ENCODE measurements at regions not wholly inside any gene's neighbourhood (a gene's known extent, or its start where the extent isn't known, plus 50 kb on each side); places are given as distances from the start of the nearest gene placed in this dataset.

DNA sequence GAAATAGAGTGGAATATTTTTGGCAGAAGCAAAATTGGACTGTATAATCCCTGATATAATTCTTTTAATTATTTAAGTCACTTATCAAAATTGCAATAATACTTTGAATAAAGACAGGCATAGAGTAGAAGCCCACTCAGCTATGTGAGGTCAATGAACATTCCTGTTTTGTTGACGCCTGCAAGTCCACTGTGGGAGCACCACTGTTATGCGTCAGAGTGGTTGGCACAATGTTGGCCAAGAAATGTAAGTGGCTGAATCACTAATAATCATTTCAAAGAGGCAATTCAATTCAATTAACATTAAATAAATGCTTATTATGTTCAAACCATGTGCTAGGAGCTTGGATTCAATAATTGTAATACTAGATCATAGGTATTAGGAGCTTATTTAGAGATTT, 221.0 kb downstream of the SPCS3 start:
- Mint-ChIP-seq H3K36me3 (ENCODE audit: low read depth) (no peaks in the 10 kb centered on the region), H3K9me3 (no peaks in the 10 kb centered on the region), H3K4me3 (no peak overlapping the region), H3K27ac (peak overlapping the region; percentile 10), H3K27me3 (ENCODE audit: insufficient read depth) (no peaks in the 10 kb centered on the region), H3K4me1 (no peaks in the 10 kb centered on the region)
- WGBS, 2 experiments (ENCODE audit: insufficient coverage in 1 of 2, insufficient read length in 1 of 2) = 91 to 100% methylated on average over 1 to 2 of the region's 2 CpGs
- H3K27me3 ChIP-seq (ENCODE audit: control insufficient read depth, insufficient read depth, low read length, poor library complexity, severe bottlenecking) = no peaks in the 10 kb centered on the region
- no peaks in the 10 kb centered on the region for H3K36me3 ChIP-seq (ENCODE audit: control insufficient read depth, insufficient read depth, low read length)
- H3K9ac ChIP-seq (ENCODE audit: extremely low read depth, low read length, poor library complexity, severe bottlenecking) = no peak overlapping the region
- H3K27ac ChIP-seq (ENCODE audit: low read depth, low read length) = no peak overlapping the region
- H3K9me3 ChIP-seq (ENCODE audit: control insufficient read depth, low read length) = no peaks in the 10 kb centered on the region
- no peaks in the 10 kb centered on the region for H3K4me1 ChIP-seq (ENCODE audit: control insufficient read depth, insufficient read depth, low read length)
- TF ChIP-seq, protein P1, sequence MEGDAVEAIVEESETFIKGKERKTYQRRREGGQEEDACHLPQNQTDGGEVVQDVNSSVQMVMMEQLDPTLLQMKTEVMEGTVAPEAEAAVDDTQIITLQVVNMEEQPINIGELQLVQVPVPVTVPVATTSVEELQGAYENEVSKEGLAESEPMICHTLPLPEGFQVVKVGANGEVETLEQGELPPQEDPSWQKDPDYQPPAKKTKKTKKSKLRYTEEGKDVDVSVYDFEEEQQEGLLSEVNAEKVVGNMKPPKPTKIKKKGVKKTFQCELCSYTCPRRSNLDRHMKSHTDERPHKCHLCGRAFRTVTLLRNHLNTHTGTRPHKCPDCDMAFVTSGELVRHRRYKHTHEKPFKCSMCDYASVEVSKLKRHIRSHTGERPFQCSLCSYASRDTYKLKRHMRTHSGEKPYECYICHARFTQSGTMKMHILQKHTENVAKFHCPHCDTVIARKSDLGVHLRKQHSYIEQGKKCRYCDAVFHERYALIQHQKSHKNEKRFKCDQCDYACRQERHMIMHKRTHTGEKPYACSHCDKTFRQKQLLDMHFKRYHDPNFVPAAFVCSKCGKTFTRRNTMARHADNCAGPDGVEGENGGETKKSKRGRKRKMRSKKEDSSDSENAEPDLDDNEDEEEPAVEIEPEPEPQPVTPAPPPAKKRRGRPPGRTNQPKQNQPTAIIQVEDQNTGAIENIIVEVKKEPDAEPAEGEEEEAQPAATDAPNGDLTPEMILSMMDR (conservative IDR thresholded peaks at IDR 0.05) = no peak
- H3K4me3 ChIP-seq (ENCODE audit: low read length) = no peak overlapping the region
- no peak for DNase-seq

DNA sequence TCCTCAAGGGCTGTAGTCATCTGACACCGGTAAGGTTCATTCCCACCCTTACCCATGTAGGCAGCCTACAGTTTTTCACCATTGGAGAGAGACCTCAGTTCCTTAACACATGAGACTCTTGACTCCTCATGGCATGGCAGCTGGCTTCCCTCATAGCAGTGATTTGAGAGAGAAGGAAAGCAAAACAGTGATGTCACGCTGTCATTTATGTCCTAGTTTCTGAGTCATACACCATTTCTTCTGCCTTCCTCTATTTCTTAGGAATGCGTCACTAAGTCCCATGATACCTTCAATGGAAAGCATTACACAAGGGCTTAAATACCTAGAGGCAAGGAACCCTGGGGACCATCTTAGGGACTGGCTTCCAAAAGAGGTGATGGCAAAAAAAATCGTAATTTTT, 226.1 kb downstream of the SPCS3 start:
- TF ChIP-seq, protein P1 (conservative IDR thresholded peaks at IDR 0.05) = no peak
- DNase-seq = no peak
- Histone ChIP-seq H3K4me3 (ENCODE audit: low read length) (no peak overlapping the region), H3K9me3 (ENCODE audit: control insufficient read depth, low read length) (no peaks in the 10 kb centered on the region), H3K27ac (ENCODE audit: low read depth, low read length) (no peak overlapping the region), H3K9ac (ENCODE audit: extremely low read depth, low read length, poor library complexity, severe bottlenecking) (no peak overlapping the region), H3K27me3 (ENCODE audit: control insufficient read depth, insufficient read depth, low read length, poor library complexity, severe bottlenecking) (no peaks in the 10 kb centered on the region), H3K36me3 (ENCODE audit: control insufficient read depth, insufficient read depth, low read length) (no peaks in the 10 kb centered on the region), H3K4me1 (ENCODE audit: control insufficient read depth, insufficient read depth, low read length) (no peaks in the 10 kb centered on the region)
- WGBS, 2 experiments (ENCODE audit: insufficient coverage in 1 of 2, insufficient read length in 1 of 2) = 71 to 79% methylated on average over 3 to 4 of the region's 4 CpGs
- no peak overlapping the region for H3K27ac Mint-ChIP-seq
- no peaks in the 10 kb centered on the region for H3K27me3 Mint-ChIP-seq (ENCODE audit: insufficient read depth)
- H3K9me3 Mint-ChIP-seq = no peaks in the 10 kb centered on the region
- H3K36me3 Mint-ChIP-seq (ENCODE audit: low read depth) = no peaks in the 10 kb centered on the region
- no peak overlapping the region for H3K4me3 Mint-ChIP-seq
- H3K4me1 Mint-ChIP-seq = no peaks in the 10 kb centered on the region

DNA sequence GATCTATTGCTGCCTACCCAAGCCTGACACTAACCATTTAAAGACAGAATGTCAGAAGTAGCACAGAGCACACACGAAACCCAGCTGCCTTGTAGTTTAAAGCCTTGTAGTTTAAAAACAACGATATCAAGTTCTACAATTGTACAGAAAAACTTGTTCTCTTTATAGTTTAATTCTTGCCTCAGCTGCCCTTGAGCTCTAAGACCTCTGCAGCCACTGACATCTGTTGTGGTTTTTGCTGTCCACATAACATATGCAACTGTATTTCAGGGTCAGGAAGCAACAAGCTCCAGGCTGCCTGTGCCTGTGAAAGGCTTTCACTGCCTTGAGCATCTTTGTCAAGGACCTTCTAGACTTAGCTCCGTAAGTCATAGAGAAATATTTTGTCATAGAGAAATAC, 227.2 kb downstream of the SPCS3 start:
- H3K4me1 Mint-ChIP-seq = no peaks in the 10 kb centered on the region
- Histone ChIP-seq H3K4me3 (ENCODE audit: low read length) (no peak overlapping the region), H3K4me1 (ENCODE audit: control insufficient read depth, insufficient read depth, low read length) (no peaks in the 10 kb centered on the region), H3K9me3 (ENCODE audit: control insufficient read depth, low read length) (no peaks in the 10 kb centered on the region), H3K36me3 (ENCODE audit: control insufficient read depth, insufficient read depth, low read length) (no peaks in the 10 kb centered on the region), H3K27me3 (ENCODE audit: control insufficient read depth, insufficient read depth, low read length, poor library complexity, severe bottlenecking) (no peaks in the 10 kb centered on the region), H3K27ac (ENCODE audit: low read depth, low read length) (no peak overlapping the region), H3K9ac (ENCODE audit: extremely low read depth, low read length, poor library complexity, severe bottlenecking) (no peak overlapping the region)
- H3K36me3 Mint-ChIP-seq (ENCODE audit: low read depth) = no peaks in the 10 kb centered on the region
- no peak for DNase-seq
- no peak overlapping the region for H3K27ac Mint-ChIP-seq
- H3K27me3 Mint-ChIP-seq (ENCODE audit: insufficient read depth) = no peaks in the 10 kb centered on the region
- H3K4me3 Mint-ChIP-seq = no peak overlapping the region
- WGBS, 2 experiments (ENCODE audit: insufficient coverage in 1 of 2, insufficient read length in 1 of 2) = 87 to 94% methylated on average over 3 of the region's 3 CpGs
- TF ChIP-seq, protein P1 (conservative IDR thresholded peaks at IDR 0.05) = no peak
- H3K9me3 Mint-ChIP-seq = no peaks in the 10 kb centered on the region
